ENCODE measurements at regions not wholly inside any gene's neighbourhood (a gene's known extent, or its start where the extent isn't known, plus 50 kb on each side); places are given as distances from the start of the nearest gene placed in this dataset.
"Not testable (repeated sequence)": the region's sequence is repeated elsewhere in the genome, so short reads cannot be mapped to it uniquely, and the experiment has no call there.

- DNase-seq (ENCODE audit: low read depth), result no peak
Measured at GRCh38 chr4:20122198-20122988, 129.3 kb upstream of the SLIT2 start.

- no peak for DNase-seq (ENCODE audit: low read depth)
Measured at GRCh38 chr4:20119141-20119540, 132.6 kb upstream of the SLIT2 start.

- no peak for DNase-seq (ENCODE audit: low read depth)
Measured at GRCh38 chr4:20109391-20109790, 142.3 kb upstream of the SLIT2 start.

GRCh38 chr4:20106921-20107320 is 144.8 kb upstream of the SLIT2 start:
- DNase-seq (ENCODE audit: low read depth), result no peak

- no peak for DNase-seq (ENCODE audit: low read depth)
Measured at GRCh38 chr4:20101831-20102230, 149.9 kb upstream of the SLIT2 start.

GRCh38 chr4:20096911-20097310 is 154.8 kb upstream of the SLIT2 start:
- no peak for DNase-seq (ENCODE audit: low read depth)

GRCh38 chr4:20095805-20096541 is 155.7 kb upstream of the SLIT2 start:
- DNase-seq (ENCODE audit: low read depth), result no peak

GRCh38 chr4:20091781-20092180 is 159.9 kb upstream of the SLIT2 start:
- DNase-seq (ENCODE audit: low read depth), result no peak

GRCh38 chr4:20087522-20087911 is 164.2 kb upstream of the SLIT2 start:
- no peak for DNase-seq (ENCODE audit: low read depth)

GRCh38 chr4:20086799-20087521 is 164.7 kb upstream of the SLIT2 start:
- no peak for DNase-seq (ENCODE audit: low read depth)

GRCh38 chr4:20086067-20086798 is 165.5 kb upstream of the SLIT2 start:
- DNase-seq (ENCODE audit: low read depth), result no peak

GRCh38 chr4:20085653-20086052 is 166.1 kb upstream of the SLIT2 start:
- DNase-seq (ENCODE audit: low read depth), result no peak

- DNase-seq (ENCODE audit: low read depth), result no peak
Measured at GRCh38 chr4:20085156-20085555, 166.5 kb upstream of the SLIT2 start.

- DNase-seq (ENCODE audit: low read depth), result no peak
Measured at GRCh38 chr4:20084488-20084887, 167.2 kb upstream of the SLIT2 start.

- no peak for DNase-seq (ENCODE audit: low read depth)
Measured at GRCh38 chr4:20078644-20079043, 173.1 kb upstream of the SLIT2 start.

GRCh38 chr4:20075248-20075871 is 176.3 kb upstream of the SLIT2 start:
- DNase-seq (ENCODE audit: low read depth), result no peak

GRCh38 chr4:20074450-20074849 is 177.3 kb upstream of the SLIT2 start:
- DNase-seq (ENCODE audit: low read depth), result no peak

GRCh38 chr4:20065952-20066351 is 185.8 kb upstream of the SLIT2 start:
- no peak for DNase-seq (ENCODE audit: low read depth)

GRCh38 chr4:20062857-20063256 is 188.8 kb upstream of the SLIT2 start:
- DNase-seq (ENCODE audit: low read depth), result not testable (repeated sequence)

- DNase-seq (ENCODE audit: low read depth), result no peak
Measured at GRCh38 chr4:20062054-20062453, 189.7 kb upstream of the SLIT2 start.

- no peak for DNase-seq (ENCODE audit: low read depth)
Measured at GRCh38 chr4:20050768-20051167, 200.9 kb upstream of the SLIT2 start.

GRCh38 chr4:20049889-20050288 is 201.8 kb upstream of the SLIT2 start:
- no peak for DNase-seq (ENCODE audit: low read depth)
